Upper lobe of left lung (tissue), 4 donors: ENCODE measurements at regions not wholly inside any gene's neighbourhood (a gene's known extent, or its start where the extent isn't known, plus 50 kb on each side); places are given as distances from the start of the nearest gene placed in this dataset.

ENCODE experiments used
- POLR2AphosphoS5 ChIP-seq, 2 donors: sonication (generic); formaldehyde crosslinking; IDR thresholded peaks; one replicate each; pipeline ENCODE4 v1.5.1; 2017; ENCODE audit warnings: antibody characterized with exemption in 2 of 2
- TF ChIP-seq, protein P1 (sequence below), 6 experiments: fragments of 450-650 bp in 4 of 6; fragments of 200-600 bp in 2 of 6; sonication (generic) in 2 of 6; IDR thresholded peaks; one replicate each; pipeline ENCODE4 v1.5.1; 2016 to 2019; ENCODE audit warnings: antibody characterized with exemption in 6 of 6

DNA sequence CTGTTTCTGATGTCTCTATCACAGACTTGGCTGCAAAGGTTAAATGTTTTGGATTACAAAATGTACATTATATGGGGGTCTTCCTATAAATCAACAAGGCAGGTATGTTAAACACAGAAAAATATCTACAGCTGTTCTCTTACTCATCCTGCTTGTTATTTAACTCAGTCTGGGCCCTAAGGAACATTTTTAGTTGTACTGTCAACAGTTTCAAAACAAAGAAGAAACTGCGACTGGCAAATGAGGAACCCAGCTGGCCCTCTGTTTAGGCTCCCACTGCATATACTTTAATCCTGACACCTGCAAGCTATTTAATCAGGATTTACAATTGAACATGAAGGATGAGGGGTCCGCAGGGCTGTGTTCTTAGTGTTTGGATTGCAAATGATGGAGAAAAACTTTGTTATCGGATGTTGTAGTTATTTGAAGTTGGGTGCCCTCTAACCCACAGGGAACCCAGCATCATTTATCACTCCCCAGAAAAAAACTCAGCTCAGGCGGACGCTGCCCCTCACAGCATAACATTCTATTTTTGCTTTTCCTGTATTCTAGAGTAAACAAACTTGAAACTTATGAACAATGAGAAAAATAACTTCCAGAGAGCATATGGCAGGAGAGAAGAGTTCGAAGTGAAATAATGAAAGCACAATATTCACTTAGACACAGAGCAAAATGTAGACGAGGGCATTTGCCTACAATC lies 91.2 kb downstream of the POLR2M start:
- TF ChIP-seq, protein P1, sequence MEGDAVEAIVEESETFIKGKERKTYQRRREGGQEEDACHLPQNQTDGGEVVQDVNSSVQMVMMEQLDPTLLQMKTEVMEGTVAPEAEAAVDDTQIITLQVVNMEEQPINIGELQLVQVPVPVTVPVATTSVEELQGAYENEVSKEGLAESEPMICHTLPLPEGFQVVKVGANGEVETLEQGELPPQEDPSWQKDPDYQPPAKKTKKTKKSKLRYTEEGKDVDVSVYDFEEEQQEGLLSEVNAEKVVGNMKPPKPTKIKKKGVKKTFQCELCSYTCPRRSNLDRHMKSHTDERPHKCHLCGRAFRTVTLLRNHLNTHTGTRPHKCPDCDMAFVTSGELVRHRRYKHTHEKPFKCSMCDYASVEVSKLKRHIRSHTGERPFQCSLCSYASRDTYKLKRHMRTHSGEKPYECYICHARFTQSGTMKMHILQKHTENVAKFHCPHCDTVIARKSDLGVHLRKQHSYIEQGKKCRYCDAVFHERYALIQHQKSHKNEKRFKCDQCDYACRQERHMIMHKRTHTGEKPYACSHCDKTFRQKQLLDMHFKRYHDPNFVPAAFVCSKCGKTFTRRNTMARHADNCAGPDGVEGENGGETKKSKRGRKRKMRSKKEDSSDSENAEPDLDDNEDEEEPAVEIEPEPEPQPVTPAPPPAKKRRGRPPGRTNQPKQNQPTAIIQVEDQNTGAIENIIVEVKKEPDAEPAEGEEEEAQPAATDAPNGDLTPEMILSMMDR (IDR thresholded peaks at IDR 0.05), result no peak
- TF ChIP-seq POLR2AphosphoS5 (IDR thresholded peaks at IDR 0.05), result no peak
